ENCODE measurements at regions not wholly inside any gene's neighbourhood (a gene's known extent, or its start where the extent isn't known, plus 50 kb on each side); places are given as distances from the start of the nearest gene placed in this dataset.

DNA sequence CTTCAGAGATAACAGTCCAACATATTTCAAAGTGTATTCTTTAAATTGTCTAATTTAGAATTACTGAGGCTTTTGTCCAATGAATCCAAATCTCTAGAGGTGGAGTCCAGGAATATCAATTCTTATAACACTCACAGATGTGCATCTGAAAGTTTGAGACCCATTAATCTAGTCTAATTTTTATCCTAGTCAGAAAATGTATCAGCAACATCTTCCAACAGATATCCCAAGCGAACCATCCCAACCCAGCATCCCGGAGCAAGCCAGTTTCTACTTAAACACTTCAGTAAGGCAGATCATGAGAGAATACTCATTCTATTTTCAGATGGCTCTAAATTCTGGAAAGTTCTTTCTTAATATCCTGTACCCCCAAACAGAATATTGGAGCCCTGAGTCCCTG lies 113.5 kb downstream of the BBS10 start:
- TF ChIP-seq, protein P1, sequence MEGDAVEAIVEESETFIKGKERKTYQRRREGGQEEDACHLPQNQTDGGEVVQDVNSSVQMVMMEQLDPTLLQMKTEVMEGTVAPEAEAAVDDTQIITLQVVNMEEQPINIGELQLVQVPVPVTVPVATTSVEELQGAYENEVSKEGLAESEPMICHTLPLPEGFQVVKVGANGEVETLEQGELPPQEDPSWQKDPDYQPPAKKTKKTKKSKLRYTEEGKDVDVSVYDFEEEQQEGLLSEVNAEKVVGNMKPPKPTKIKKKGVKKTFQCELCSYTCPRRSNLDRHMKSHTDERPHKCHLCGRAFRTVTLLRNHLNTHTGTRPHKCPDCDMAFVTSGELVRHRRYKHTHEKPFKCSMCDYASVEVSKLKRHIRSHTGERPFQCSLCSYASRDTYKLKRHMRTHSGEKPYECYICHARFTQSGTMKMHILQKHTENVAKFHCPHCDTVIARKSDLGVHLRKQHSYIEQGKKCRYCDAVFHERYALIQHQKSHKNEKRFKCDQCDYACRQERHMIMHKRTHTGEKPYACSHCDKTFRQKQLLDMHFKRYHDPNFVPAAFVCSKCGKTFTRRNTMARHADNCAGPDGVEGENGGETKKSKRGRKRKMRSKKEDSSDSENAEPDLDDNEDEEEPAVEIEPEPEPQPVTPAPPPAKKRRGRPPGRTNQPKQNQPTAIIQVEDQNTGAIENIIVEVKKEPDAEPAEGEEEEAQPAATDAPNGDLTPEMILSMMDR (IDR thresholded peaks at IDR 0.05; ENCODE audit: borderline replicate concordance, extremely low read depth, low read length, poor library complexity, severe bottlenecking) = no peak
- no peak for TF ChIP-seq EZH2 (IDR thresholded peaks at IDR 0.05; ENCODE audit: borderline replicate concordance, low read depth, low read length, severe bottlenecking)
